ENCODE measurements at regions not wholly inside any gene's neighbourhood (a gene's known extent, or its start where the extent isn't known, plus 50 kb on each side); places are given as distances from the start of the nearest gene placed in this dataset.
A peak's percentile ranks its signal among the peaks of the same experiment; 100 is the strongest.

- no peak for DNase-seq
These were observed 97.0 kb upstream of the PAPOLG start for GRCh38 chr2:60659026-60659425.

- DNase-seq: no peak
These were observed 94.9 kb upstream of the PAPOLG start for GRCh38 chr2:60661073-60661738.

DNA sequence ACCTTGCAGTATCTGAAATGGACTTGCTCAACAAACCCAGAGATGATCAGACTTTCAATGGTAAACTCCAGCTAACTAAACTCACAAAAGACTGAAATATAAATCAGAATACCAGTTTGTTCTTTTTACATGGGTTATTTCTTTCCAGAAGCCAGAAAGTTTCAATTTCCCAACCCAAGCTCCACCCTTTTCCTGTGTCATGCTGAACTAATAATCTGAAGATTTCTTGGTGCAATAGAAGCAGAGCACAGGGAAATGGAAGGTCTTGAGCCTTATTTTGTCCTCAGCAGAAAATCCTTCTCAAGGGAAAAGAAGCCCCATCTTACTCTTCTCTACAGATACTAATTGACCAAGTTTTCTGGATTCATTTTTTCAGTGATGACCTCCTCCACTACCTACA lies 93.3 kb upstream of the PAPOLG start:
- no peak for DNase-seq

- no peak for DNase-seq
These were observed 84.1 kb upstream of the PAPOLG start for GRCh38 chr2:60671966-60672365.

- DNase-seq: peak; percentile 61 to 84
These were observed 81.4 kb upstream of the PAPOLG start for GRCh38 chr2:60674524-60675165.

- peak in 1 of 2 experiments; percentile 23 for DNase-seq
These were observed 80.8 kb upstream of the PAPOLG start for GRCh38 chr2:60675301-60675700.

DNA sequence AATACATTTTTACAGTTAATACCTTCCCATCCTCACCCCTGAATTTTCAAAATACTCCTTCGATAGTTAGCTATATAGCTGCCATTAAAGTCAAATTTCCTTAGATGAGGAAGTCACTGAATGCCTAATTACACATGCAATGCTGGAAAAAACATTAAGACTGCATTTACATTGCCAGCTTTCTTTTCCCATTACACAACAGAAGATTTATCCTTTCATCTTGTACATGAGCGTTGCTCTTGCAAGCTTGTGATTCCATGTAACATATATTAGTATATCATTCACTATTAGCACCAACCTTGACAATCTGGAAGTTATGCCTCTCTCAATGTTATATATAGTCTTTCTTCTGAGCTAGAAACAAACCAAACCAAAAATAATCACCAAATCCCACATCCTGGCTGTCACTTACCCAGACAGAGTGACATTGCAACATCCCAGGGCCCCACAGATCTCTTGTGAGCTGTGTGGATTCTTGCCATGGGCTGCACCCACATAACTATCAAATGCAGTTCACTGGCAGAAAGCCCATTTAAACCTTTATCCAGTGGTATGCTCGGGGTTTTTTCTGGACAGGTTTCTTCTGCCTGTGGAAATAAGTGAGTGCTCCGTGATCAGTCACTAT lies 79.2 kb upstream of the PAPOLG start:
- DNase-seq: no peak

DNA sequence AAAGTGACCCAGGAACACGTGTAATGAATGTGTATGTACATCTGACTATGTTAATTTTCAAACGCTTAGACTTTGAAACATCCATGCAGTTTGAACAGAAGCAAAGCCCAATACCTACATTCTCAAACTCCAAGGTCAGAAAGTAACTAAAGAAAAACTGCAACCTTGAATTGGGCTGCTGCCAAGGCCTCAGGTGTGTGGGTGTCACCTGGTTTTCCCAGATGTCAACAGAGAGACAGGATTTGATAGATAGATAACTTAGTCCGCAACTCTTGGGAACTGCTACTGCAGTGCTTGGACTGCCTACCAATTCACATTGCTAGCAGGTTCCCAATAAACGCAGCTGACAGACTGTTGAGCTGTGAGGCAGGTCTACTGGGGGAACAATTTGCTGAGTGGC lies 78.7 kb upstream of the PAPOLG start:
- no peak for DNase-seq

- DNase-seq: no peak
These were observed 77.5 kb upstream of the PAPOLG start for GRCh38 chr2:60678551-60678950.

- peak in 1 of 2 experiments; percentile 1 for DNase-seq
These were observed 76.9 kb upstream of the PAPOLG start for GRCh38 chr2:60679036-60679780.

DNA sequence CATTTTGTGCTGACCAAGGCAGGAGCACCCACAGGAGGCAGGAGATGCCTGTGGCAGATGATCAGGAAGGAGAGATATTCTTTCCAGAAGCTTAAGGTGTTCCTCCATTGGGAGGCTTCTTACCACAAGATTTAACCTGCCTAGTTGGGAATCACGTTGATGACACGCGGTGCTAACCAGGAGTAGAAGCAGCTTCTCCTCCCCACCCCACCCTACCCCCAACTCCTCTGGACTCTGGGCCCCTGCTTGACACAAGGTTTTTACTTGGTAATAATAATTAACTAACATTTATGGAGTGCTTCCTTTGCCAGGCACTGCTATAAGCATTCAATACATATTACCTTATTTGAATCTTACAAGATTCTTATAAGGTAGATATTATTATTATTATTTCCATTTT lies 62.5 kb upstream of the PAPOLG start:
- DNase-seq: no peak

DNA sequence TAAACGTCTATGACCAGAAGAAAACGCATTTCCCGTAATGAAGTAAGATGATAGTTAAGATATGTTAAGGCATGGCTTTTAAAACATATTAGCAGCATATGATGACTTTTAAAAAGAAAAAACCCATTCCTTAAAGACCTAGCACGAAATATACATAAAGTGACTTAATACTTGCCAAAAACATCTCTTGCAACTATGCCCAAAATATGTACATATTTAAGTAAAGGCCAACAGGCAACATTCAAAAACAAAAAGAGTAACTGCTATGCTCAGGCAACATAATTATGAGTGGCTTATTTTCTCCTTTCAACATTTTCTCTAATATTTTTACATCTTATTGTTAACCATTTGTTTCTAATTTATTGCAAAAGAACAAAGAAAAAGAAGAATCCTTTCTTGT lies 60.3 kb upstream of the PAPOLG start:
- no peak for DNase-seq

- DNase-seq: no peak
These were observed 56.5 kb upstream of the PAPOLG start for GRCh38 chr2:60699617-60700016.

GRCh38 chr2:60706021-60706420 lies 50.0 kb upstream of the PAPOLG start:
- DNase-seq: no peak

All from NCI-H524 (cell line).